ENCODE measurements at regions not wholly inside any gene's neighbourhood (a gene's known extent, or its start where the extent isn't known, plus 50 kb on each side); places are given as distances from the start of the nearest gene placed in this dataset.

- intact Hi-C loops (cut with DNase I), result loop anchor here (10.0 kb wide), 4 partner anchors 297 to 713 kb away; no protein-coding TSS in a partner anchor
- Histone ChIP-seq H3K36me3 (no peaks in the 10 kb centered on the region), H3K9me3 (no peaks in the 10 kb centered on the region), H3K27ac (no peak overlapping the region), H3K27me3 (no peaks in the 10 kb centered on the region), H3K4me1 (ENCODE audit: insufficient read depth) (no peaks in the 10 kb centered on the region), H3K4me3 (no peak overlapping the region)
- DNase-seq, result no peak
- WGBS, 3 donors, result 72 to 88% (median 83%) methylated on average over 4 of the region's 4 CpGs
- TF ChIP-seq POLR2A (IDR thresholded peaks at IDR 0.05) (no peak), EP300 (IDR thresholded peaks at IDR 0.05) (no peak), CTCF (IDR thresholded peaks at IDR 0.05) (no peak)
Observed at GRCh38 chr11:112581747-112582146, 321.1 kb upstream of the PLET1 start.

GRCh38 chr11:112582366-112582765 is 321.7 kb upstream of the PLET1 start:
- no peaks in the 10 kb centered on the region for H3K4me1 ChIP-seq (ENCODE audit: insufficient read depth)
- no peak overlapping the region for H3K4me3 ChIP-seq
- TF ChIP-seq POLR2A (IDR thresholded peaks at IDR 0.05) (no peak), EP300 (IDR thresholded peaks at IDR 0.05) (no peak)
- no peak overlapping the region for H3K27ac ChIP-seq
- no peaks in the 10 kb centered on the region for H3K36me3 ChIP-seq
- intact Hi-C loops (cut with DNase I), result loop anchor here (10.0 kb wide), 4 partner anchors 298 to 712 kb away; no protein-coding TSS in a partner anchor
- no peaks in the 10 kb centered on the region for H3K27me3 ChIP-seq
- no peaks in the 10 kb centered on the region for H3K9me3 ChIP-seq
- no peak for DNase-seq

GRCh38 chr11:112583261-112583893 is 322.7 kb upstream of the PLET1 start:
- WGBS, 3 donors, result 78 to 90% (median 80%) methylated on average over 8 of the region's 8 CpGs
- H3K36me3 ChIP-seq, result no peaks in the 10 kb centered on the region

GRCh38 chr11:112584672-112585071 is 324.0 kb upstream of the PLET1 start:
- intact Hi-C loops (cut with DNase I), result loop anchor here (5.0 to 10.0 kb wide), 5 partner anchors 300 to 710 kb away; no protein-coding TSS in a partner anchor
- Histone ChIP-seq H3K27ac (no peak overlapping the region), H3K27me3 (no peaks in the 10 kb centered on the region), H3K4me1 (ENCODE audit: insufficient read depth) (peaks cover 3% of the 10 kb centered on the region), H3K9me3 (no peaks in the 10 kb centered on the region), H3K4me3 (no peak overlapping the region), H3K36me3 (no peaks in the 10 kb centered on the region)
- no peak for DNase-seq
- TF ChIP-seq POLR2A (IDR thresholded peaks at IDR 0.05), result no peak
- 73 to 90% (median 77%) methylated on average over 4 of the region's 4 CpGs for WGBS, 3 donors

More at GRCh38 chr11:112583261-112583893, 322.7 kb upstream of the PLET1 start:
- Histone ChIP-seq H3K4me1 (ENCODE audit: insufficient read depth) (peaks cover under 1% of the 10 kb centered on the region), H3K27ac (no peak overlapping the region), H3K27me3 (no peaks in the 10 kb centered on the region), H3K9me3 (no peaks in the 10 kb centered on the region), H3K4me3 (no peak overlapping the region)
- DNase-seq, result no peak
- no peak for TF ChIP-seq EP300 (IDR thresholded peaks at IDR 0.05)
- TF ChIP-seq POLR2A (IDR thresholded peaks at IDR 0.05), result no peak
- TF ChIP-seq CTCF (IDR thresholded peaks at IDR 0.05), result no peak
- intact Hi-C loops (cut with DNase I), result loop anchor here (10.0 kb wide), 4 partner anchors 299 to 711 kb away; no protein-coding TSS in a partner anchor

- no peak overlapping the region for H3K27ac ChIP-seq
- WGBS, 3 donors, result 44 to 67% (median 63%) methylated on average over 5 of the region's 5 CpGs
- H3K4me3 ChIP-seq, result no peak overlapping the region
- no peaks in the 10 kb centered on the region for H3K9me3 ChIP-seq
- DNase-seq, result no peak
- peaks cover 3% of the 10 kb centered on the region for H3K4me1 ChIP-seq (ENCODE audit: insufficient read depth)
- intact Hi-C loops (cut with DNase I), result loop anchor here (5.0 to 10.0 kb wide), 5 partner anchors 303 to 707 kb away; no protein-coding TSS in a partner anchor
- no peaks in the 10 kb centered on the region for H3K27me3 ChIP-seq
- H3K36me3 ChIP-seq, result no peaks in the 10 kb centered on the region
- no peak for TF ChIP-seq EP300 (IDR thresholded peaks at IDR 0.05)
- TF ChIP-seq POLR2A (IDR thresholded peaks at IDR 0.05), result no peak
- no peak for TF ChIP-seq CTCF (IDR thresholded peaks at IDR 0.05)
Observed at GRCh38 chr11:112587664-112588063, 327.0 kb upstream of the PLET1 start.

Measured in ovary (tissue), 7 donors.